Parathyroid adenoma (tissue), 2 donors: ENCODE measurements at regions not wholly inside any gene's neighbourhood (a gene's known extent, or its start where the extent isn't known, plus 50 kb on each side); places are given as distances from the start of the nearest gene placed in this dataset.
"Not testable (repeated sequence)": the region's sequence is repeated elsewhere in the genome, so short reads cannot be mapped to it uniquely, and the experiment has no call there.

Experiments
- H2AFZ ChIP-seq: fragments of 300-600 bp; sonication (generic); one replicate; pipeline ENCODE4 v1.7.0; 2017; ENCODE audit warnings: antibody characterized with exemption, mild to moderate bottlenecking
- H3K27ac ChIP-seq: fragments of 300-600 bp; sonication (generic); one replicate; pipeline ENCODE4 v1.7.0; 2017
- H3K27me3 ChIP-seq: fragments of 300-600 bp; sonication (generic); one replicate; pipeline ENCODE4 v1.7.0; 2017; ENCODE audit warnings: low read length; ENCODE audit not compliant: control insufficient read depth, insufficient read depth
- H3K36me3 ChIP-seq: fragments of 300-600 bp; sonication (generic); one replicate; pipeline ENCODE4 v1.7.0; 2017; ENCODE audit warnings: low read length; ENCODE audit not compliant: control insufficient read depth, insufficient read depth
- H3K4me1 ChIP-seq: fragments of 300-600 bp; sonication (generic); one replicate; pipeline ENCODE4 v1.7.0; 2017; ENCODE audit warnings: control low read depth
- H3K4me2 ChIP-seq: fragments of 300-600 bp; sonication (generic); one replicate; pipeline ENCODE4 v1.7.0; 2017; ENCODE audit warnings: low read length
- H3K4me3 ChIP-seq: fragments of 300-600 bp; sonication (generic); one replicate; pipeline ENCODE4 v1.7.0; 2017; ENCODE audit warnings: low read depth, low read length
- H3K79me2 ChIP-seq: fragments of 300-600 bp; sonication (generic); one replicate; pipeline ENCODE4 v1.7.0; 2017; ENCODE audit warnings: control low read depth
- H3K9ac ChIP-seq: fragments of 300-600 bp; sonication (generic); one replicate; pipeline ENCODE4 v1.7.0; 2017; ENCODE audit warnings: mild to moderate bottlenecking
- H3K9me3 ChIP-seq: fragments of 300-600 bp; sonication (generic); one replicate; pipeline ENCODE4 v1.7.0; 2017; ENCODE audit warnings: low read length; ENCODE audit not compliant: control insufficient read depth
- CTCF ChIP-seq: fragments of 300-600 bp; sonication (generic); IDR thresholded peaks from one replicate; pipeline ENCODE4 v1.7.0; 2017; ENCODE audit warnings: antibody characterized with exemption, mild to moderate bottlenecking
- donor health status: primary hyperparathyroidism.

- H3K4me3 ChIP-seq = no peak overlapping the region
- no peaks in the 10 kb centered on the region for H3K79me2 ChIP-seq
- H3K4me1 ChIP-seq = peaks cover 6% of the 10 kb centered on the region
- no peak overlapping the region for H3K9ac ChIP-seq
- no peaks in the 10 kb centered on the region for H3K9me3 ChIP-seq
- no peaks in the 10 kb centered on the region for H3K36me3 ChIP-seq
- H3K27me3 ChIP-seq = no peaks in the 10 kb centered on the region
- H3K27ac ChIP-seq = no peak overlapping the region
- TF ChIP-seq CTCF = no peak
- no peak overlapping the region for H2AFZ ChIP-seq
- no peak overlapping the region for H3K4me2 ChIP-seq
Observed at GRCh38 chr10:78419481-78420265, 386.0 kb downstream of the RPS24 start.

GRCh38 chr10:78420946-78421735 is 387.5 kb downstream of the RPS24 start:
- H3K4me2 ChIP-seq = no peak overlapping the region
- no peak overlapping the region for H3K4me3 ChIP-seq
- no peak overlapping the region for H3K9ac ChIP-seq
- H3K36me3 ChIP-seq = no peaks in the 10 kb centered on the region
- H3K79me2 ChIP-seq = no peaks in the 10 kb centered on the region
- H3K4me1 ChIP-seq = peaks cover 6% of the 10 kb centered on the region
- H3K9me3 ChIP-seq = no peaks in the 10 kb centered on the region
- peak overlapping the region; percentile 64 for H2AFZ ChIP-seq
- H3K27me3 ChIP-seq = no peaks in the 10 kb centered on the region
- no peak for TF ChIP-seq CTCF
- no peak overlapping the region for H3K27ac ChIP-seq

GRCh38 chr10:78424050-78424449 is 390.4 kb downstream of the RPS24 start:
- H3K27me3 ChIP-seq, H3K4me2 ChIP-seq: not testable (repeated sequence)

GRCh38 chr10:78424723-78425122 is 391.1 kb downstream of the RPS24 start:
- H3K9ac ChIP-seq = no peak overlapping the region
- no peak overlapping the region for H3K4me2 ChIP-seq
- H2AFZ ChIP-seq = no peak overlapping the region
- no peaks in the 10 kb centered on the region for H3K9me3 ChIP-seq
- H3K36me3 ChIP-seq = no peaks in the 10 kb centered on the region
- H3K4me3 ChIP-seq = no peak overlapping the region
- H3K27ac ChIP-seq = no peak overlapping the region
- no peaks in the 10 kb centered on the region for H3K79me2 ChIP-seq
- H3K4me1 ChIP-seq = no peaks in the 10 kb centered on the region
- H3K27me3 ChIP-seq = no peaks in the 10 kb centered on the region
- TF ChIP-seq CTCF = no peak

More at GRCh38 chr10:78424050-78424449, 390.4 kb downstream of the RPS24 start:
- H3K27ac ChIP-seq, H2AFZ ChIP-seq, H3K9ac ChIP-seq, H3K4me1 ChIP-seq, H3K9me3 ChIP-seq, H3K79me2 ChIP-seq, H3K36me3 ChIP-seq, H3K4me3 ChIP-seq: not testable (repeated sequence)

- no peaks in the 10 kb centered on the region for H3K27me3 ChIP-seq
Observed at GRCh38 chr10:78426181-78426580, 392.5 kb downstream of the RPS24 start.

More at GRCh38 chr10:78426181-78426580, 392.5 kb downstream of the RPS24 start:
- H3K9ac ChIP-seq = no peak overlapping the region
- no peak overlapping the region for H3K4me2 ChIP-seq
- no peaks in the 10 kb centered on the region for H3K79me2 ChIP-seq
- no peaks in the 10 kb centered on the region for H3K9me3 ChIP-seq
- no peak overlapping the region for H3K27ac ChIP-seq
- H2AFZ ChIP-seq = no peak overlapping the region
- H3K4me3 ChIP-seq = no peak overlapping the region
- H3K36me3 ChIP-seq = no peaks in the 10 kb centered on the region
- no peak for TF ChIP-seq CTCF
- H3K4me1 ChIP-seq = no peaks in the 10 kb centered on the region
